H9 (cell line): ENCODE measurements at regions not wholly inside any gene's neighbourhood (a gene's known extent, or its start where the extent isn't known, plus 50 kb on each side); places are given as distances from the start of the nearest gene placed in this dataset.

ENCODE experiments used
- DNase-seq: peaks from one replicate; pipeline ENCODE4 v3.0.0-alpha.2; 2017
- H2AFZ ChIP-seq: one replicate; pipeline ENCODE4 v1.6.1; 2013; ENCODE audit warnings: mild to moderate bottlenecking, low read length, control low read depth, moderate library complexity
- H2AK5ac ChIP-seq: 2 replicates; pipeline ENCODE4 v1.6.1; 2013; ENCODE audit warnings: low read length, control low read depth, mixed read lengths; ENCODE audit not compliant: insufficient read length
- H2BK120ac ChIP-seq: one replicate; pipeline ENCODE4 v1.6.1; 2013; ENCODE audit warnings: low read depth, mild to moderate bottlenecking, low read length, control low read depth, inconsistent platforms; ENCODE audit not compliant: poor library complexity, severe bottlenecking
- H2BK12ac ChIP-seq: 2 replicates; pipeline ENCODE4 v1.6.1; 2013; ENCODE audit warnings: low read length, control low read depth, mixed read lengths, low read depth; ENCODE audit not compliant: insufficient read length
- H2BK15ac ChIP-seq: 2 replicates; pipeline ENCODE4 v1.6.1; 2013; ENCODE audit warnings: low read depth, low read length, control low read depth
- H2BK20ac ChIP-seq: one replicate; pipeline ENCODE4 v1.6.1; 2013; ENCODE audit warnings: low read depth, mild to moderate bottlenecking, low read length, control low read depth, inconsistent platforms; ENCODE audit not compliant: poor library complexity, severe bottlenecking
- H2BK5ac ChIP-seq: 2 replicates; pipeline ENCODE4 v1.6.1; 2013; ENCODE audit warnings: low read length, control low read depth, mixed read lengths; ENCODE audit not compliant: insufficient read length
- H3K14ac ChIP-seq: 2 replicates; pipeline ENCODE4 v1.6.1; 2013; ENCODE audit warnings: low read length, control low read depth; ENCODE audit not compliant: insufficient read depth
- H3K18ac ChIP-seq: 2 replicates; pipeline ENCODE4 v1.6.1; 2013; ENCODE audit warnings: low read depth, mild to moderate bottlenecking, mixed read lengths, low read length, control low read depth; ENCODE audit not compliant: insufficient read length
- H3K23ac ChIP-seq: 2 replicates; pipeline ENCODE4 v1.6.1; 2013; ENCODE audit warnings: low read length, control low read depth, mixed read lengths, low read depth; ENCODE audit not compliant: insufficient read length
- H3K23me2 ChIP-seq: 2 replicates; pipeline ENCODE4 v1.6.1; 2013; ENCODE audit warnings: low read depth, mild to moderate bottlenecking, mixed read lengths, low read length, control low read depth; ENCODE audit not compliant: insufficient read length, poor library complexity, severe bottlenecking
- H3K27ac ChIP-seq: 2 replicates; pipeline ENCODE4 v1.5.1; 2013; ENCODE audit warnings: low read length, control low read depth, mixed read lengths, low read depth; ENCODE audit not compliant: insufficient read length
- H3K27me3 ChIP-seq: 2 replicates; pipeline ENCODE4 v1.6.1; 2013; ENCODE audit warnings: low read length, control low read depth, inconsistent platforms; ENCODE audit not compliant: insufficient read depth
- H3K4ac ChIP-seq: 2 replicates; pipeline ENCODE4 v1.6.1; 2013; ENCODE audit warnings: low read depth, mild to moderate bottlenecking, control low read depth, inconsistent platforms, low read length, moderate library complexity
- H3K4me1 ChIP-seq: 2 replicates; pipeline ENCODE4 v1.6.1; 2013; ENCODE audit warnings: low read length, control low read depth, inconsistent platforms; ENCODE audit not compliant: insufficient read depth
- H3K4me2 ChIP-seq: 2 replicates; pipeline ENCODE4 v1.6.1; 2013; ENCODE audit warnings: low read length, control low read depth, mixed read lengths; ENCODE audit not compliant: insufficient read length, insufficient read depth
- H3K56ac ChIP-seq: 2 replicates; pipeline ENCODE4 v1.6.1; 2013; ENCODE audit warnings: low read depth, mild to moderate bottlenecking, mixed read lengths, low read length, control low read depth; ENCODE audit not compliant: insufficient read length
- H3K79me1 ChIP-seq: 2 replicates; pipeline ENCODE4 v1.6.1; 2013; ENCODE audit warnings: low read depth, mild to moderate bottlenecking, moderate library complexity, low read length, control low read depth, inconsistent platforms; ENCODE audit not compliant: insufficient read depth, poor library complexity, severe bottlenecking
- H3K79me2 ChIP-seq: 2 replicates; pipeline ENCODE4 v1.6.1; 2013; ENCODE audit warnings: low read length, control low read depth, inconsistent platforms; ENCODE audit not compliant: insufficient read depth
- H3K9ac ChIP-seq: 2 replicates; pipeline ENCODE4 v1.6.1; 2013; ENCODE audit warnings: low read length, control low read depth, mixed read lengths; ENCODE audit not compliant: insufficient read length; ENCODE audit errors: extremely low read depth
- H3K9me3 ChIP-seq: one replicate; pipeline ENCODE4 v1.6.1; 2013; ENCODE audit warnings: low read depth, low read length, inconsistent platforms; ENCODE audit not compliant: control insufficient read depth
- H3T11ph ChIP-seq: one replicate; pipeline ENCODE4 v1.6.1; 2013; ENCODE audit warnings: mild to moderate bottlenecking, low read length, control low read depth, inconsistent platforms
- H4K20me1 ChIP-seq: one replicate; pipeline ENCODE4 v1.6.1; 2013; ENCODE audit not compliant: control insufficient read depth, insufficient read length, insufficient read depth
- H4K5ac ChIP-seq: 2 replicates; pipeline ENCODE4 v1.6.1; 2013; ENCODE audit warnings: low read depth, mild to moderate bottlenecking, mixed read lengths, low read length, control low read depth; ENCODE audit not compliant: insufficient read length
- H4K8ac ChIP-seq: replicated peaks from 2 replicates; pipeline ENCODE4 v1.6.1; 2013; ENCODE audit warnings: low read length, control low read depth, mixed read lengths, low read depth; ENCODE audit not compliant: insufficient read length
- H4K91ac ChIP-seq: 2 replicates; pipeline ENCODE4 v1.6.1; 2013; ENCODE audit warnings: low read depth, mild to moderate bottlenecking, moderate library complexity, mixed read lengths, low read length, control low read depth; ENCODE audit not compliant: insufficient read length
- H3K27ac Mint-ChIP-seq, 3 experiments: 2 replicates in 2 of 3; 3 replicates in 1 of 3; pipeline ENCODE4 v1.8.0; 2020 to 2021; ENCODE audit warnings: mixed read lengths in 3 of 3, mild to moderate bottlenecking in 1 of 3, moderate library complexity in 1 of 3
- H3K27me3 Mint-ChIP-seq: 2 replicates; pipeline ENCODE4 v1.8.0; 2021; ENCODE audit warnings: low read depth, mild to moderate bottlenecking, moderate library complexity, mixed read lengths
- H3K36me3 Mint-ChIP-seq, 3 experiments: 2 replicates in 2 of 3; 3 replicates in 1 of 3; pipeline ENCODE4 v1.8.0; 2020 to 2021; ENCODE audit warnings: low read depth in 3 of 3, mixed read lengths in 3 of 3; ENCODE audit not compliant: insufficient read depth in 1 of 3
- H3K4me1 Mint-ChIP-seq, 2 experiments: 2 replicates each; pipeline ENCODE4 v1.8.0; 2020; ENCODE audit warnings: mixed read lengths in 2 of 2
- H3K4me3 Mint-ChIP-seq, 2 experiments: 2 replicates in 1 of 2; 3 replicates in 1 of 2; pipeline ENCODE4 v1.8.0; 2020 to 2021; ENCODE audit warnings: mild to moderate bottlenecking in 2 of 2, mixed read lengths in 2 of 2, moderate library complexity in 1 of 2
- H3K9me3 Mint-ChIP-seq, 2 experiments: 2 replicates in 1 of 2; 3 replicates in 1 of 2; pipeline ENCODE4 v1.8.0; 2020; ENCODE audit warnings: mild to moderate bottlenecking in 2 of 2, mixed read lengths in 2 of 2, moderate library complexity in 1 of 2
- CTCF ChIP-seq: fragments of 200-600 bp; sonication (generic); conservative IDR thresholded peaks from 3 replicates; pipeline ENCODE4 v1.8.0; 2021; ENCODE audit warnings: antibody characterized with exemption, mild to moderate bottlenecking
- WGBS: extraction: QIAGEN DNeasy Blood & Tissue Kit; methylation state at CpG from one replicate; pipeline ENCODE4 v1.1.7; 2013; ENCODE audit warnings: missing lambda C conversion rate, low lambda C conversion rate, mixed read lengths; ENCODE audit not compliant: insufficient read length; ENCODE audit errors: extremely low coverage; 5-methylcytosine and 5-hydroxymethylcytosine counted together

GRCh38 chr14:76583805-76584204, 177.5 kb upstream of the VASH1 start:
- no peak overlapping the region for H4K5ac ChIP-seq
- Mint-ChIP-seq H3K4me3 (no peak overlapping the region), H3K36me3 (no peaks in the 10 kb centered on the region; a peak in 1 of 7 replicates), H3K27me3 (no peaks in the 10 kb centered on the region), H3K27ac (no peak overlapping the region), H3K4me1 (0 out of 4 replicates have a peak, but pooled peaks cover 0 to 2% of the 10 kb centered on the region in 2 experiments), H3K9me3 (peaks cover 0 to 2% of the 10 kb centered on the region in 2 experiments; a peak in 1 of 5 replicates)
- no peak for DNase-seq
- H3K79me1 ChIP-seq = no peaks in the 10 kb centered on the region
- H3K4me1 ChIP-seq = no peaks in the 10 kb centered on the region
- no peak overlapping the region for H3T11ph ChIP-seq
- H3K23ac ChIP-seq = no peak overlapping the region
- no peak overlapping the region for H4K91ac ChIP-seq
- no peak overlapping the region for H3K14ac ChIP-seq
- H3K18ac ChIP-seq = no peak overlapping the region
- H2AK5ac ChIP-seq = no peak overlapping the region
- no peaks in the 10 kb centered on the region for H3K23me2 ChIP-seq
- no peak overlapping the region for H2BK120ac ChIP-seq
- no peak overlapping the region for H3K56ac ChIP-seq
- no peak overlapping the region for H2BK20ac ChIP-seq
- H3K27ac ChIP-seq = no peak overlapping the region
- no CpG with 5 or more reads among the region's 6 CpGs for WGBS
- H3K9ac ChIP-seq = no peak overlapping the region
- H2BK12ac ChIP-seq = no peak overlapping the region
- H3K79me2 ChIP-seq = no peaks in the 10 kb centered on the region
- H2AFZ ChIP-seq = no peak overlapping the region
- no peak overlapping the region for H2BK5ac ChIP-seq
- H3K4ac ChIP-seq = no peak overlapping the region
- H3K4me2 ChIP-seq = no peak overlapping the region
- H3K9me3 ChIP-seq = no peaks in the 10 kb centered on the region
- H4K20me1 ChIP-seq = no peaks in the 10 kb centered on the region
- no peak for TF ChIP-seq CTCF
- no peaks in the 10 kb centered on the region for H3K27me3 ChIP-seq
- H2BK15ac ChIP-seq = no peak overlapping the region
- H4K8ac ChIP-seq = no peak overlapping the region
